ENCODE measurements at regions not wholly inside any gene's neighbourhood (a gene's known extent, or its start where the extent isn't known, plus 50 kb on each side); places are given as distances from the start of the nearest gene placed in this dataset.

GRCh38 chr3:105083945-105084344, 282.8 kb upstream of the ALCAM start:
- Histone ChIP-seq H3K4me3 (ENCODE audit: low read length in 2 of 2) (no peak overlapping the region), H3K36me3 (ENCODE audit: control insufficient read depth in 2 of 2, insufficient read depth in 2 of 2, low read length in 2 of 2) (no peaks in the 10 kb centered on the region), H3K4me1 (ENCODE audit: control insufficient read depth in 2 of 2, insufficient read depth in 2 of 2, low read length in 2 of 2) (no peaks in the 10 kb centered on the region), H3K9ac (ENCODE audit: low read depth in 1 of 2, low read length in 2 of 2) (no peak overlapping the region), H3K9me3 (ENCODE audit: control insufficient read depth in 2 of 2, low read length in 2 of 2) (peaks cover 0 to 2% of the 10 kb centered on the region in 2 donors), H3K27ac (ENCODE audit: low read depth in 2 of 2, low read length in 2 of 2) (no peak overlapping the region), H3K27me3 (ENCODE audit: control insufficient read depth in 2 of 2, insufficient read depth in 2 of 2, low read length in 2 of 2) (no peaks in the 10 kb centered on the region)

GRCh38 chr3:105085506-105085905, 281.2 kb upstream of the ALCAM start:
- Histone ChIP-seq H3K27me3 (ENCODE audit: control insufficient read depth in 2 of 2, insufficient read depth in 2 of 2, low read length in 2 of 2) (no peaks in the 10 kb centered on the region), H3K36me3 (ENCODE audit: control insufficient read depth in 2 of 2, insufficient read depth in 2 of 2, low read length in 2 of 2) (no peaks in the 10 kb centered on the region), H3K9ac (ENCODE audit: low read depth in 1 of 2, low read length in 2 of 2) (no peak overlapping the region), H3K4me3 (ENCODE audit: low read length in 2 of 2) (no peak overlapping the region), H3K27ac (ENCODE audit: low read depth in 2 of 2, low read length in 2 of 2) (no peak overlapping the region), H3K9me3 (ENCODE audit: control insufficient read depth in 2 of 2, low read length in 2 of 2) (peaks cover 0 to 2% of the 10 kb centered on the region in 2 donors), H3K4me1 (ENCODE audit: control insufficient read depth in 2 of 2, insufficient read depth in 2 of 2, low read length in 2 of 2) (no peaks in the 10 kb centered on the region)

DNA sequence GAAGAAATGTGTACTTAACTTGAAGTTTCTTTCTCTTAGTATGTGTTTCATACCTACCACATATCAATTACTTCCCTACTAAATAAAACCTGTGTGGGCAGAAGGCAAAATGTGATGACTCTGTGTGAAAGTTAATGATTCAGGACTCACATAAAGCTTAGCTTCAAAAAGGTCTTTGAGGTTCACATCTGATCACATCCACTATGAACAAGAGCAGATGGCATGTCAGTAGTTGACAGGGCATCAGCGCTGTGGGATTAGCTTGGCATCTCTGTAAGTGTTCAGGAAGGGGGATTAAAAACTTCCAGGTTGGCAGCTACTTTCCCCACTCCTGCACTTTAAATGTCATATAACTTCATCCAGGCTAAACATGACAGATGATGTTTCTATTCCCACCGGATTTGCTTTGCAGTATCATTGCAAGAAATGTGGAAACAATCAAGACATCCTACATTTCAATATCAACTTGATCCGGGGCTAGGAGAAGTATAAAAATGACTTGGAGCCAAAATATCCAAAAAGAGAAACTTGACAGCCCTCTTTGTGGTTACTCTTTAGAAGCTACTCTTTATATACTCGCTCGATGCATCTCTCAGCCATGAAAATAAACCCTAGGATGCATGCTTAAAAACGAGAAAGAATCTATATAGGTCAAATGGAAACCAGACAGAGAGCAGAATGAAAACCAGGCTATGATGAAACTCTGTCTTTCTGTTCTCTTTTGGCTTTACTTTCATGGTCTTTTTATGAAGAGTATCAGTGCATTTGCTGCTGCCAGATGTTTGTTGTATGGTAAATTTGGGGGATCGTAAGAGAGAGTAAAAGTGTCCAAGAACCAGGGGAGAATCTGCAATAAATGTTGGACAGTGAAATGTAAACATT, 273.1 kb upstream of the ALCAM start:
- Histone ChIP-seq H3K27ac (ENCODE audit: low read depth in 2 of 2, low read length in 2 of 2) (no peak overlapping the region), H3K9ac (ENCODE audit: low read depth in 1 of 2, low read length in 2 of 2) (no peak overlapping the region), H3K4me3 (ENCODE audit: low read length in 2 of 2) (no peak overlapping the region), H3K4me1 (ENCODE audit: control insufficient read depth in 2 of 2, insufficient read depth in 2 of 2, low read length in 2 of 2) (no peaks in the 10 kb centered on the region), H3K9me3 (ENCODE audit: control insufficient read depth in 2 of 2, low read length in 2 of 2) (no peaks in the 10 kb centered on the region), H3K27me3 (ENCODE audit: control insufficient read depth in 2 of 2, insufficient read depth in 2 of 2, low read length in 2 of 2) (no peaks in the 10 kb centered on the region), H3K36me3 (ENCODE audit: control insufficient read depth in 2 of 2, insufficient read depth in 2 of 2, low read length in 2 of 2) (no peaks in the 10 kb centered on the region)

- Histone ChIP-seq H3K36me3 (ENCODE audit: control insufficient read depth in 2 of 2, insufficient read depth in 2 of 2, low read length in 2 of 2) (no peaks in the 10 kb centered on the region), H3K4me3 (ENCODE audit: low read length in 2 of 2) (no peak overlapping the region), H3K4me1 (ENCODE audit: control insufficient read depth in 2 of 2, insufficient read depth in 2 of 2, low read length in 2 of 2) (no peaks in the 10 kb centered on the region), H3K9me3 (ENCODE audit: control insufficient read depth in 2 of 2, low read length in 2 of 2) (no peaks in the 10 kb centered on the region), H3K27ac (ENCODE audit: low read depth in 2 of 2, low read length in 2 of 2) (no peak overlapping the region), H3K27me3 (ENCODE audit: control insufficient read depth in 2 of 2, insufficient read depth in 2 of 2, low read length in 2 of 2) (no peaks in the 10 kb centered on the region), H3K9ac (ENCODE audit: low read depth in 1 of 2, low read length in 2 of 2) (no peak overlapping the region)
Measured at GRCh38 chr3:105094588-105094987, 272.1 kb upstream of the ALCAM start.

- Histone ChIP-seq H3K36me3 (ENCODE audit: control insufficient read depth in 2 of 2, insufficient read depth in 2 of 2, low read length in 2 of 2) (no peaks in the 10 kb centered on the region), H3K27ac (ENCODE audit: low read depth in 2 of 2, low read length in 2 of 2) (no peak overlapping the region), H3K4me3 (ENCODE audit: low read length in 2 of 2) (no peak overlapping the region), H3K9me3 (ENCODE audit: control insufficient read depth in 2 of 2, low read length in 2 of 2) (no peaks in the 10 kb centered on the region), H3K27me3 (ENCODE audit: control insufficient read depth in 2 of 2, insufficient read depth in 2 of 2, low read length in 2 of 2) (no peaks in the 10 kb centered on the region), H3K9ac (ENCODE audit: low read depth in 1 of 2, low read length in 2 of 2) (no peak overlapping the region), H3K4me1 (ENCODE audit: control insufficient read depth in 2 of 2, insufficient read depth in 2 of 2, low read length in 2 of 2) (no peaks in the 10 kb centered on the region)
Measured at GRCh38 chr3:105096071-105096470, 270.6 kb upstream of the ALCAM start.

DNA sequence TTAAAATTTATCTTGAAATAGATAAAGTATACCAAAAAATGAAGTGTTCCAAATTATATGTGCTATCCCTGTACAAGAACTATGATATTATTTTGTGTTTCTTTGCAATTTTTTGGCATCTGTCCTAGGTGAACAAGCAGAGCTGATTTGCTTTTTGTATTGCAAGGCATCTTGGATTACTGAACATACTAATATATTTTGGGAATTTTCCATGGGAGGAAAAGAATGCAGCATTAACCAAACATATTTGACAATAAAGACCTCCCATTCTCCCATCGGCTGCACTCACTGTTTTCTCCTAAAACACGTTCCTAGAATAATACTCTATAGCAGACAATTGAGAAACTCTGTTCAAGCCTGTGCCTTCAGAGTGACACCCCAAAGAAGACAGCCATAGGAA, 265.1 kb upstream of the ALCAM start:
- no peak overlapping the region for H3K9ac ChIP-seq (ENCODE audit: low read depth in 1 of 2, low read length in 2 of 2)
- H3K4me3 ChIP-seq (ENCODE audit: low read length in 2 of 2) = no peak overlapping the region
- H3K36me3 ChIP-seq (ENCODE audit: control insufficient read depth in 2 of 2, insufficient read depth in 2 of 2, low read length in 2 of 2) = no peaks in the 10 kb centered on the region
- H3K9me3 ChIP-seq (ENCODE audit: control insufficient read depth in 2 of 2, low read length in 2 of 2) = no peaks in the 10 kb centered on the region
- no peaks in the 10 kb centered on the region for H3K27me3 ChIP-seq (ENCODE audit: control insufficient read depth in 2 of 2, insufficient read depth in 2 of 2, low read length in 2 of 2)
- no peak overlapping the region for H3K27ac ChIP-seq (ENCODE audit: low read depth in 2 of 2, low read length in 2 of 2)
- no peaks in the 10 kb centered on the region for H3K4me1 ChIP-seq (ENCODE audit: control insufficient read depth in 2 of 2, insufficient read depth in 2 of 2, low read length in 2 of 2)

DNA sequence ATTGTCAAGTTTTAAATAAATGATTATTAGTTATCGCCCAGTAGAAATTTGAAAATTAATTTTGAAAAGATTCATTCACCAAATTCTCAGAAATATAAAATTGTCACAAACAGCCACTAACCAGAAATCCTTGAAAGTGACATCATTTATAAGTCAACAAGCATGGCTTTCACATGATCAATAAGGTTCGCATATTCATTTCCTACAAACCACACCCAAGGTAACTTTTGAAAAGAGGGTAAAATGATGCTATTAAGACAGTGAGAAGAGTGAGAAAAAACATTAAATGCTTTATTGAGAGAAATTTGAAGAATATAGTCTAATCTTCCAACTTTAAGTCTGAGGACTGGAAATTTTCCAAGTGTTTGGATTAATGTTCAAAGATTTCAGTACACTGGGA, 263.6 kb upstream of the ALCAM start:
- Histone ChIP-seq H3K36me3 (ENCODE audit: control insufficient read depth in 2 of 2, insufficient read depth in 2 of 2, low read length in 2 of 2) (no peaks in the 10 kb centered on the region), H3K9ac (ENCODE audit: low read depth in 1 of 2, low read length in 2 of 2) (no peak overlapping the region), H3K4me3 (ENCODE audit: low read length in 2 of 2) (no peak overlapping the region), H3K27ac (ENCODE audit: low read depth in 2 of 2, low read length in 2 of 2) (no peak overlapping the region), H3K9me3 (ENCODE audit: control insufficient read depth in 2 of 2, low read length in 2 of 2) (no peaks in the 10 kb centered on the region), H3K27me3 (ENCODE audit: control insufficient read depth in 2 of 2, insufficient read depth in 2 of 2, low read length in 2 of 2) (no peaks in the 10 kb centered on the region), H3K4me1 (ENCODE audit: control insufficient read depth in 2 of 2, insufficient read depth in 2 of 2, low read length in 2 of 2) (no peaks in the 10 kb centered on the region)

DNA sequence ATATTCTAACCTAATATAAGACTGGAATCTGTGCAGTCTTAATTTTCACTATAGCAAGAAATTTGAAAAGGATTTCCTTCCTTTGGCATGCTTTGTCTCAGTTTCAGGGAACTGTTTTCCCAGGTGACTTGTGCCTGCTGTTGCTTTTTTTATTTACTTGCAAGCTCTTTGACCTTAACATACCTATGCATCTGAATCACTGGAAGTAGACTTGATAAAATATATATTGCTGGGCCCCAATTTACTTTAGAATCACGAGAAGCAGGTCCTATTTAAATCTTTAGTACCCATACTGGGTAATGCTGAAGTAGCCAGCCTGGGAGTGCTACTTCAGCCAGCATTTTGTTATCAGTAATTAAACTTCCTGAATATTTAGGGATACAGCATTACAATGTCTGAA, 257.9 kb upstream of the ALCAM start:
- H3K36me3 ChIP-seq (ENCODE audit: control insufficient read depth in 2 of 2, insufficient read depth in 2 of 2, low read length in 2 of 2) = no peaks in the 10 kb centered on the region
- H3K4me3 ChIP-seq (ENCODE audit: low read length in 2 of 2) = no peak overlapping the region

GRCh38 chr3:105118905-105119304, 247.8 kb upstream of the ALCAM start:
- H3K27ac ChIP-seq (ENCODE audit: low read depth in 2 of 2, low read length in 2 of 2) = no peak overlapping the region
- H3K36me3 ChIP-seq (ENCODE audit: control insufficient read depth in 2 of 2, insufficient read depth in 2 of 2, low read length in 2 of 2) = no peaks in the 10 kb centered on the region
- H3K9ac ChIP-seq (ENCODE audit: low read depth in 1 of 2, low read length in 2 of 2) = no peak overlapping the region
- H3K9me3 ChIP-seq (ENCODE audit: control insufficient read depth in 2 of 2, low read length in 2 of 2) = no peaks in the 10 kb centered on the region
- no peaks in the 10 kb centered on the region for H3K27me3 ChIP-seq (ENCODE audit: control insufficient read depth in 2 of 2, insufficient read depth in 2 of 2, low read length in 2 of 2)
- H3K4me1 ChIP-seq (ENCODE audit: control insufficient read depth in 2 of 2, insufficient read depth in 2 of 2, low read length in 2 of 2) = no peaks in the 10 kb centered on the region
- no peak overlapping the region for H3K4me3 ChIP-seq (ENCODE audit: low read length in 2 of 2)

More for the DNA sequence above, 257.9 kb upstream of the ALCAM start:
- H3K9me3 ChIP-seq (ENCODE audit: control insufficient read depth in 2 of 2, low read length in 2 of 2) = no peaks in the 10 kb centered on the region
- no peaks in the 10 kb centered on the region for H3K27me3 ChIP-seq (ENCODE audit: control insufficient read depth in 2 of 2, insufficient read depth in 2 of 2, low read length in 2 of 2)
- H3K9ac ChIP-seq (ENCODE audit: low read depth in 1 of 2, low read length in 2 of 2) = no peak overlapping the region
- H3K4me1 ChIP-seq (ENCODE audit: control insufficient read depth in 2 of 2, insufficient read depth in 2 of 2, low read length in 2 of 2) = no peaks in the 10 kb centered on the region
- no peak overlapping the region for H3K27ac ChIP-seq (ENCODE audit: low read depth in 2 of 2, low read length in 2 of 2)

- H3K27ac ChIP-seq (ENCODE audit: low read depth in 2 of 2, low read length in 2 of 2) = no peak overlapping the region
- no peaks in the 10 kb centered on the region for H3K9me3 ChIP-seq (ENCODE audit: control insufficient read depth in 2 of 2, low read length in 2 of 2)
- H3K4me1 ChIP-seq (ENCODE audit: control insufficient read depth in 2 of 2, insufficient read depth in 2 of 2, low read length in 2 of 2) = no peaks in the 10 kb centered on the region
- H3K36me3 ChIP-seq (ENCODE audit: control insufficient read depth in 2 of 2, insufficient read depth in 2 of 2, low read length in 2 of 2) = no peaks in the 10 kb centered on the region
- no peak overlapping the region for H3K9ac ChIP-seq (ENCODE audit: low read depth in 1 of 2, low read length in 2 of 2)
- H3K4me3 ChIP-seq (ENCODE audit: low read length in 2 of 2) = no peak overlapping the region
- no peaks in the 10 kb centered on the region for H3K27me3 ChIP-seq (ENCODE audit: control insufficient read depth in 2 of 2, insufficient read depth in 2 of 2, low read length in 2 of 2)
Measured at GRCh38 chr3:105119801-105120340, 246.8 kb upstream of the ALCAM start.
